GM21447 (cell line): ENCODE measurements at regions not wholly inside any gene's neighbourhood (a gene's known extent, or its start where the extent isn't known, plus 50 kb on each side); places are given as distances from the start of the nearest gene placed in this dataset.
"Not testable (repeated sequence)": the region's sequence is repeated elsewhere in the genome, so short reads cannot be mapped to it uniquely, and the experiment has no call there.

Source experiments
- ATAC-seq: cut with Tn5 transposase; IDR thresholded peaks from one replicate; pipeline ENCODE4 v1.9.1; 2021; ENCODE audit not compliant: unreplicated experiment

GRCh38 chr2:116761864-116762263 is 1052.6 kb upstream of the DDX18 start:
- no peak for ATAC-seq

GRCh38 chr2:116769514-116769913 is 1045.0 kb upstream of the DDX18 start:
- no peak for ATAC-seq

GRCh38 chr2:116776556-116776955 is 1037.9 kb upstream of the DDX18 start:
- no peak for ATAC-seq

- ATAC-seq = no peak
Observed at GRCh38 chr2:116787848-116788247, 1026.6 kb upstream of the DDX18 start.

- ATAC-seq = no peak
Observed at GRCh38 chr2:116802671-116803070, 1011.8 kb upstream of the DDX18 start.

- no peak for ATAC-seq
Observed at GRCh38 chr2:116804901-116805300, 1009.6 kb upstream of the DDX18 start.

GRCh38 chr2:116806505-116806904 is 1008.0 kb upstream of the DDX18 start:
- ATAC-seq = not testable (repeated sequence)

GRCh38 chr2:116809109-116809508 is 1005.4 kb upstream of the DDX18 start:
- no peak for ATAC-seq

GRCh38 chr2:116810071-116810470 is 1004.4 kb upstream of the DDX18 start:
- ATAC-seq = no peak

- ATAC-seq = no peak
Observed at GRCh38 chr2:116810645-116811044, 1003.8 kb upstream of the DDX18 start.

GRCh38 chr2:116819355-116819754 is 995.1 kb upstream of the DDX18 start:
- no peak for ATAC-seq

- ATAC-seq = no peak
Observed at GRCh38 chr2:116820986-116821385, 993.5 kb upstream of the DDX18 start.

- not testable (repeated sequence) for ATAC-seq
Observed at GRCh38 chr2:116829543-116829942, 984.9 kb upstream of the DDX18 start.

GRCh38 chr2:116832148-116832547 is 982.3 kb upstream of the DDX18 start:
- no peak for ATAC-seq

GRCh38 chr2:116833052-116833451 is 981.4 kb upstream of the DDX18 start:
- ATAC-seq = no peak

- no peak for ATAC-seq
Observed at GRCh38 chr2:116842164-116842563, 972.3 kb upstream of the DDX18 start.

GRCh38 chr2:116859708-116860107 is 954.8 kb upstream of the DDX18 start:
- no peak for ATAC-seq

GRCh38 chr2:116874021-116874420 is 940.5 kb upstream of the DDX18 start:
- ATAC-seq = no peak

GRCh38 chr2:116877274-116877673 is 937.2 kb upstream of the DDX18 start:
- ATAC-seq = no peak

- ATAC-seq = no peak
Observed at GRCh38 chr2:116877944-116878343, 936.5 kb upstream of the DDX18 start.

- ATAC-seq = no peak
Observed at GRCh38 chr2:116879650-116880160, 934.8 kb upstream of the DDX18 start.

- no peak for ATAC-seq
Observed at GRCh38 chr2:116891191-116891590, 923.3 kb upstream of the DDX18 start.

- no peak for ATAC-seq
Observed at GRCh38 chr2:116911540-116911939, 903.0 kb upstream of the DDX18 start.

GRCh38 chr2:116915673-116916072 is 898.8 kb upstream of the DDX18 start:
- ATAC-seq = no peak
